Natural killer cell (primary cell): ENCODE measurements at regions not wholly inside any gene's neighbourhood (a gene's known extent, or its start where the extent isn't known, plus 50 kb on each side); places are given as distances from the start of the nearest gene placed in this dataset.

ENCODE experiments used
- ATAC-seq, 3 donors: fragments of 150-1000 bp in 2 of 3; fragments of 200-7000 bp in 1 of 3; cut with Tn5 transposase; 1 replicate in 1 of 3; 2 replicates in 2 of 3; pipeline ENCODE4 v1.10.0; 2021; ENCODE audit warnings: mild to moderate bottlenecking in 2 of 3, moderate library complexity in 2 of 3
- DNase-seq, 2 donors: peaks; one replicate each; pipeline versions ENCODE4 v3.0.0 to v3.0.0-alpha.2; 2013 to 2021; ENCODE audit warnings: mixed read lengths in 1 of 2
- H3K27ac ChIP-seq: one replicate; pipeline ENCODE4 v1.5.1; 2013; ENCODE audit warnings: mild to moderate bottlenecking, low read length
- H3K27me3 ChIP-seq: one replicate; pipeline ENCODE4 v1.6.1; 2013; ENCODE audit warnings: low read length; ENCODE audit not compliant: control insufficient read depth, insufficient read depth
- H3K36me3 ChIP-seq: one replicate; pipeline ENCODE4 v1.6.1; 2013; ENCODE audit warnings: low read length; ENCODE audit not compliant: control insufficient read depth, insufficient read depth
- H3K4me1 ChIP-seq: one replicate; pipeline ENCODE4 v1.6.1; 2013; ENCODE audit warnings: low read length; ENCODE audit not compliant: control insufficient read depth, insufficient read depth
- H3K4me3 ChIP-seq: one replicate; pipeline ENCODE4 v1.5.1; 2013; ENCODE audit warnings: low read length
- H3K9me3 ChIP-seq: one replicate; pipeline ENCODE4 v1.6.1; 2013; ENCODE audit warnings: low read length; ENCODE audit not compliant: control insufficient read depth, insufficient read depth
- H3K27ac Mint-ChIP-seq, 2 donors: one replicate each; pipeline ENCODE4 v1.8.0; 2022; ENCODE audit warnings: mild to moderate bottlenecking in 2 of 2, mixed read lengths in 2 of 2, moderate library complexity in 1 of 2
- H3K27me3 Mint-ChIP-seq, 2 donors: one replicate each; pipeline ENCODE4 v1.8.0; 2022; ENCODE audit warnings: low read depth in 2 of 2, mixed read lengths in 2 of 2
- H3K36me3 Mint-ChIP-seq: one replicate; pipeline ENCODE4 v1.8.0; 2022; ENCODE audit warnings: mixed read lengths
- H3K4me1 Mint-ChIP-seq, 2 donors: one replicate each; pipeline ENCODE4 v1.8.0; 2022; ENCODE audit warnings: mixed read lengths in 2 of 2
- H3K4me3 Mint-ChIP-seq: one replicate; pipeline ENCODE4 v1.8.0; 2022; ENCODE audit warnings: mild to moderate bottlenecking, moderate library complexity, mixed read lengths
- H3K9me3 Mint-ChIP-seq, 2 donors: one replicate each; pipeline ENCODE4 v1.8.0; 2022; ENCODE audit warnings: mixed read lengths in 2 of 2
- WGBS: methylation state at CpG from one replicate; pipeline ENCODE4 v1.1.7; 2013; ENCODE audit warnings: missing lambda C conversion rate; ENCODE audit not compliant: insufficient coverage; 5-methylcytosine and 5-hydroxymethylcytosine counted together
- intact Hi-C: fragments of 100-400 bp; cut with micrococcal nuclease; formaldehyde crosslinking; loops from one replicate; pipeline ENCODE4 v1.14.2; 2022
- TF ChIP-seq, protein P1 (sequence below): fragments of 200-600 bp; IDR thresholded peaks from one replicate; pipeline ENCODE4 v1.8.0; 2022; ENCODE audit warnings: antibody characterized with exemption

GRCh38 chr1:164320790-164321731 is 237.9 kb upstream of the PBX1 start:
- ATAC-seq (no peak), DNase-seq (no peak)
- Histone ChIP-seq H3K36me3 (no peaks in the 10 kb centered on the region), H3K4me3 (no peak overlapping the region), H3K4me1 (no peaks in the 10 kb centered on the region), H3K27ac (no peak overlapping the region), H3K9me3 (no peaks in the 10 kb centered on the region), H3K27me3 (peaks cover 2% of the 10 kb centered on the region)
- intact Hi-C loops: no loop called here
- Mint-ChIP-seq H3K9me3 (peaks cover 0 to 2% of the 10 kb centered on the region in 2 donors), H3K36me3 (no peaks in the 10 kb centered on the region), H3K27ac (no peak overlapping the region), H3K4me3 (no peak overlapping the region), H3K4me1 (no peaks in the 10 kb centered on the region), H3K27me3 (peaks cover 12 to 13% of the 10 kb centered on the region in 2 donors)
- TF ChIP-seq, protein P1, sequence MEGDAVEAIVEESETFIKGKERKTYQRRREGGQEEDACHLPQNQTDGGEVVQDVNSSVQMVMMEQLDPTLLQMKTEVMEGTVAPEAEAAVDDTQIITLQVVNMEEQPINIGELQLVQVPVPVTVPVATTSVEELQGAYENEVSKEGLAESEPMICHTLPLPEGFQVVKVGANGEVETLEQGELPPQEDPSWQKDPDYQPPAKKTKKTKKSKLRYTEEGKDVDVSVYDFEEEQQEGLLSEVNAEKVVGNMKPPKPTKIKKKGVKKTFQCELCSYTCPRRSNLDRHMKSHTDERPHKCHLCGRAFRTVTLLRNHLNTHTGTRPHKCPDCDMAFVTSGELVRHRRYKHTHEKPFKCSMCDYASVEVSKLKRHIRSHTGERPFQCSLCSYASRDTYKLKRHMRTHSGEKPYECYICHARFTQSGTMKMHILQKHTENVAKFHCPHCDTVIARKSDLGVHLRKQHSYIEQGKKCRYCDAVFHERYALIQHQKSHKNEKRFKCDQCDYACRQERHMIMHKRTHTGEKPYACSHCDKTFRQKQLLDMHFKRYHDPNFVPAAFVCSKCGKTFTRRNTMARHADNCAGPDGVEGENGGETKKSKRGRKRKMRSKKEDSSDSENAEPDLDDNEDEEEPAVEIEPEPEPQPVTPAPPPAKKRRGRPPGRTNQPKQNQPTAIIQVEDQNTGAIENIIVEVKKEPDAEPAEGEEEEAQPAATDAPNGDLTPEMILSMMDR: no peak
- 13% methylated on average over 54 of the region's 56 CpGs for WGBS

DNA sequence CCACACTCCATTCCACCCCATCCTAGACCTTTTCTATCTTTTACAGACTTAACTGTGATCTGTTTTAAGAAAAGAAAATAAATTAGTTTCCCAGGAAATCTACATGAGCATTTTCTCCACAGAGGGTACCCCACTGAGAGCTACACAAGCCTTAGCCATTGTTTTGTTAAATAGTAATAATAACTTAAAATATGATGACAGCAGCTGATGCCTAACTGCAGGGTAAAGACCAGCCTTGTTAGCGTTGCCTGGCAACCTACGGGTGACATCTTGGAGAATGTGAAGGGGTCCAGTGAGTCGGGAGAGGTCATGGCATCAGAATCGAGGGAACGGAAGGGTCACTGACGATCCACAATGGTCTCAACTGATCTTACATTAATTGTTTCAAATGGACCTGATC is 233.2 kb upstream of the PBX1 start:
- H3K4me1 Mint-ChIP-seq: no peaks in the 10 kb centered on the region
- intact Hi-C loops: no loop called here
- H3K27ac Mint-ChIP-seq: no peak overlapping the region
- no peak for ATAC-seq
- 93% methylated on average over 6 of the region's 6 CpGs for WGBS
- no peak overlapping the region for H3K27ac ChIP-seq
- H3K4me3 Mint-ChIP-seq: no peak overlapping the region
- DNase-seq: no peak
- no peak overlapping the region for H3K4me3 ChIP-seq
- no peaks in the 10 kb centered on the region for H3K36me3 Mint-ChIP-seq
- no peaks in the 10 kb centered on the region for H3K9me3 ChIP-seq
- H3K36me3 ChIP-seq: no peaks in the 10 kb centered on the region
- H3K27me3 Mint-ChIP-seq: peaks cover 3 to 4% of the 10 kb centered on the region in 2 donors
- TF ChIP-seq, protein P1: no peak
- no peaks in the 10 kb centered on the region for H3K4me1 ChIP-seq
- H3K27me3 ChIP-seq: no peaks in the 10 kb centered on the region
- H3K9me3 Mint-ChIP-seq: peaks cover 3 to 5% of the 10 kb centered on the region in 2 donors

DNA sequence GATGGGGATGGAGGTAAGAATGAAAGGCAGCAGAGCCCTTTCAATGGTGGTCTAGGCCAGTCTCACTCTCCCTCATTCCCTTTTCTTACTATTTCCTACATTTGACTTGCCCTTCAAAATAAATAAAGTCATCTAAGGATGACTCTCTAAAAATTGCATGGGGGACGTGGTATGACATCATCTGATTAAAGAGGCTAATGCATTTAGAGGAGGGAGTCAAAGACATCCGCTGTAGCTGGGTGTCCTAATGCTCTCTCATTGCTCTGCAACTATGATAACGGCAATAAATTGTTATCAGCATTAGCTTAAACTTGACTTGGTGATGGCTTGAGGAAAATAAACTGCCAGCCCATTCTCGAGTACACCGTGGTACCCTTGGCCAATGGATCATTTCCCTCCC is 225.6 kb upstream of the PBX1 start:
- Histone ChIP-seq H3K27ac (no peak overlapping the region), H3K4me3 (no peak overlapping the region), H3K36me3 (no peaks in the 10 kb centered on the region), H3K9me3 (no peaks in the 10 kb centered on the region), H3K4me1 (no peaks in the 10 kb centered on the region), H3K27me3 (no peaks in the 10 kb centered on the region)
- Mint-ChIP-seq H3K4me1 (no peaks in the 10 kb centered on the region), H3K27me3 (no peaks in the 10 kb centered on the region), H3K9me3 (peaks cover 2 to 3% of the 10 kb centered on the region in 2 donors), H3K36me3 (no peaks in the 10 kb centered on the region), H3K27ac (no peak overlapping the region), H3K4me3 (no peak overlapping the region)
- TF ChIP-seq, protein P1: no peak
- ATAC-seq (no peak), DNase-seq (no peak)
- 87% methylated on average over 3 of the region's 5 CpGs for WGBS
- intact Hi-C loops: no loop called here
